Stimulated activated CD4-positive, alpha-beta T cell treated with anti-CD3 and anti-CD28 coated beads, Interleukin-2, amount 100 ng/mL, for 4 hours (primary cell): ENCODE measurements at regions not wholly inside any gene's neighbourhood (a gene's known extent, or its start where the extent isn't known, plus 50 kb on each side); places are given as distances from the start of the nearest gene placed in this dataset.
A peak's percentile ranks its signal among the peaks of the same experiment; 100 is the strongest.

Source experiments
- DNase-seq: peaks from one replicate; pipeline ENCODE4 v3.0.0-alpha.2; 2020; ENCODE audit warnings: low read depth

GRCh38 chr6:4008324-4009047, 70.5 kb downstream of the FAM217A start:
- no peak for DNase-seq

GRCh38 chr6:4009486-4009885, 69.5 kb downstream of the FAM217A start:
- no peak for DNase-seq

GRCh38 chr6:4010048-4010447, 68.9 kb downstream of the FAM217A start:
- DNase-seq = no peak

GRCh38 chr6:4010689-4011090, 68.2 kb downstream of the FAM217A start:
- no peak for DNase-seq

- DNase-seq = no peak
These were observed 66.1 kb downstream of the FAM217A start for GRCh38 chr6:4012826-4013225.

- DNase-seq = no peak
These were observed 61.7 kb downstream of the FAM217A start for GRCh38 chr6:4017058-4017739.

GRCh38 chr6:4017834-4018170, 61.1 kb downstream of the FAM217A start:
- no peak for DNase-seq

- peak; percentile 94 for DNase-seq
These were observed 60.6 kb downstream of the FAM217A start for GRCh38 chr6:4018171-4018923.
